ENCODE measurements at regions not wholly inside any gene's neighbourhood (a gene's known extent, or its start where the extent isn't known, plus 50 kb on each side); places are given as distances from the start of the nearest gene placed in this dataset.
"Not testable (repeated sequence)": the region's sequence is repeated elsewhere in the genome, so short reads cannot be mapped to it uniquely, and the experiment has no call there.

- H3K4me3 Mint-ChIP-seq, result no peak overlapping the region
- DNase-seq (no peak), ATAC-seq (replicated peaks) (no peak)
- H3K9me3 Mint-ChIP-seq, result peaks cover 0 to 3% of the 10 kb centered on the region in 2 donors
- H3K27ac Mint-ChIP-seq, result no peak overlapping the region
- no peaks in the 10 kb centered on the region for H3K36me3 Mint-ChIP-seq
- H3K4me1 Mint-ChIP-seq, result no peaks in the 10 kb centered on the region
- H3K27me3 Mint-ChIP-seq, result no peaks in the 10 kb centered on the region
Measured at GRCh38 chr5:28324174-28324573, 1285.8 kb upstream of the CDH9 start.

GRCh38 chr5:28313953-28314352 lies 1275.6 kb upstream of the CDH9 start:
- Mint-ChIP-seq H3K4me1 (no peaks in the 10 kb centered on the region), H3K27ac (no peak overlapping the region), H3K36me3 (no peaks in the 10 kb centered on the region), H3K9me3 (peaks cover 0 to 7% of the 10 kb centered on the region in 2 donors), H3K27me3 (no peaks in the 10 kb centered on the region), H3K4me3 (no peak overlapping the region)
- DNase-seq (no peak), ATAC-seq (replicated peaks) (no peak)

- DNase-seq (no peak), ATAC-seq (replicated peaks) (no peak)
- no peaks in the 10 kb centered on the region for H3K36me3 Mint-ChIP-seq
- no peak overlapping the region for H3K27ac Mint-ChIP-seq
- H3K4me1 Mint-ChIP-seq, result no peaks in the 10 kb centered on the region
- no peaks in the 10 kb centered on the region for H3K27me3 Mint-ChIP-seq
- no peak overlapping the region for H3K4me3 Mint-ChIP-seq
- peaks cover 0 to 7% of the 10 kb centered on the region in 2 donors for H3K9me3 Mint-ChIP-seq
Measured at GRCh38 chr5:28313321-28313951, 1275.0 kb upstream of the CDH9 start.

- no peak for DNase-seq
- Mint-ChIP-seq H3K27me3 (no peaks in the 10 kb centered on the region), H3K27ac (no peak overlapping the region), H3K9me3 (peaks cover 0 to 11% of the 10 kb centered on the region in 2 donors), H3K4me1 (no peaks in the 10 kb centered on the region), H3K4me3 (no peak overlapping the region), H3K36me3 (no peaks in the 10 kb centered on the region)
- ATAC-seq (replicated peaks), result no peak
Measured at GRCh38 chr5:28310696-28311095, 1272.3 kb upstream of the CDH9 start.

- Mint-ChIP-seq H3K9me3 (peaks cover 1 to 6% of the 10 kb centered on the region in 2 donors), H3K4me3 (no peak overlapping the region), H3K36me3 (no peaks in the 10 kb centered on the region), H3K27me3 (no peaks in the 10 kb centered on the region), H3K27ac (no peak overlapping the region), H3K4me1 (no peaks in the 10 kb centered on the region)
- no peak for ATAC-seq (replicated peaks)
- no peak for DNase-seq
Measured at GRCh38 chr5:28305891-28306290, 1267.5 kb upstream of the CDH9 start.

GRCh38 chr5:28301712-28302111 lies 1263.3 kb upstream of the CDH9 start:
- H3K9me3 Mint-ChIP-seq, result peaks cover 4% of the 10 kb centered on the region in 2 donors
- H3K27me3 Mint-ChIP-seq, result no peaks in the 10 kb centered on the region
- ATAC-seq (replicated peaks) (no peak), DNase-seq (no peak)
- no peak overlapping the region for H3K4me3 Mint-ChIP-seq
- no peaks in the 10 kb centered on the region for H3K4me1 Mint-ChIP-seq
- H3K36me3 Mint-ChIP-seq, result no peaks in the 10 kb centered on the region
- no peak overlapping the region for H3K27ac Mint-ChIP-seq

- Mint-ChIP-seq H3K27ac (no peak overlapping the region), H3K36me3 (no peaks in the 10 kb centered on the region), H3K4me3 (no peak overlapping the region), H3K27me3 (no peaks in the 10 kb centered on the region), H3K4me1 (no peaks in the 10 kb centered on the region), H3K9me3 (peaks cover 4% of the 10 kb centered on the region in 2 donors)
- DNase-seq (no peak), ATAC-seq (replicated peaks) (no peak)
Measured at GRCh38 chr5:28296254-28297013, 1258.0 kb upstream of the CDH9 start.

- not testable (repeated sequence) for ATAC-seq (replicated peaks); H3K36me3 Mint-ChIP-seq; H3K4me3 Mint-ChIP-seq; H3K27ac Mint-ChIP-seq; H3K4me1 Mint-ChIP-seq; H3K9me3 Mint-ChIP-seq; H3K27me3 Mint-ChIP-seq; DNase-seq
Measured at GRCh38 chr5:28287021-28287420, 1248.6 kb upstream of the CDH9 start.

- ATAC-seq (replicated peaks), result no peak
- Mint-ChIP-seq H3K27ac (no peak overlapping the region), H3K4me3 (no peak overlapping the region)
Measured at GRCh38 chr5:28286566-28286965, 1248.2 kb upstream of the CDH9 start.

GRCh38 chr5:28284788-28285187 lies 1246.4 kb upstream of the CDH9 start:
- Mint-ChIP-seq H3K27me3 (no peaks in the 10 kb centered on the region), H3K36me3 (no peaks in the 10 kb centered on the region), H3K4me1 (no peaks in the 10 kb centered on the region), H3K27ac (no peak overlapping the region), H3K4me3 (no peak overlapping the region), H3K9me3 (peaks cover 0 to 3% of the 10 kb centered on the region in 2 donors)
- DNase-seq (no peak), ATAC-seq (replicated peaks) (no peak)

More at GRCh38 chr5:28286566-28286965, 1248.2 kb upstream of the CDH9 start:
- no peaks in the 10 kb centered on the region for H3K27me3 Mint-ChIP-seq
- peaks cover 0 to 1% of the 10 kb centered on the region in 2 donors for H3K9me3 Mint-ChIP-seq
- no peaks in the 10 kb centered on the region for H3K4me1 Mint-ChIP-seq
- no peak for DNase-seq
- no peaks in the 10 kb centered on the region for H3K36me3 Mint-ChIP-seq

GRCh38 chr5:28281351-28281750 lies 1243.0 kb upstream of the CDH9 start:
- no peaks in the 10 kb centered on the region for H3K27me3 Mint-ChIP-seq
- peaks cover 0 to 3% of the 10 kb centered on the region in 2 donors for H3K9me3 Mint-ChIP-seq
- no peak overlapping the region for H3K27ac Mint-ChIP-seq
- H3K4me3 Mint-ChIP-seq, result no peak overlapping the region
- ATAC-seq (replicated peaks), result no peak
- no peak for DNase-seq
- no peaks in the 10 kb centered on the region for H3K4me1 Mint-ChIP-seq
- no peaks in the 10 kb centered on the region for H3K36me3 Mint-ChIP-seq

GRCh38 chr5:28275931-28276330 lies 1237.5 kb upstream of the CDH9 start:
- Mint-ChIP-seq H3K4me1 (no peaks in the 10 kb centered on the region), H3K4me3 (no peak overlapping the region), H3K27ac (no peak overlapping the region), H3K36me3 (no peaks in the 10 kb centered on the region), H3K27me3 (no peaks in the 10 kb centered on the region), H3K9me3 (peaks cover 7 to 10% of the 10 kb centered on the region in 2 donors)
- DNase-seq (no peak), ATAC-seq (replicated peaks) (no peak)

GRCh38 chr5:28269978-28270377 lies 1231.6 kb upstream of the CDH9 start:
- H3K9me3 Mint-ChIP-seq, result peaks cover 5 to 12% of the 10 kb centered on the region in 2 donors

GRCh38 chr5:28265877-28266276 lies 1227.5 kb upstream of the CDH9 start:
- ATAC-seq (replicated peaks) (no peak), DNase-seq (no peak)
- Mint-ChIP-seq H3K36me3 (no peaks in the 10 kb centered on the region), H3K4me1 (no peaks in the 10 kb centered on the region), H3K27me3 (no peaks in the 10 kb centered on the region), H3K27ac (no peak overlapping the region), H3K4me3 (no peak overlapping the region), H3K9me3 (peaks cover 0 to 8% of the 10 kb centered on the region in 2 donors)

More at GRCh38 chr5:28269978-28270377, 1231.6 kb upstream of the CDH9 start:
- H3K27ac Mint-ChIP-seq, result no peak overlapping the region
- H3K4me1 Mint-ChIP-seq, result no peaks in the 10 kb centered on the region
- no peak for DNase-seq
- H3K27me3 Mint-ChIP-seq, result no peaks in the 10 kb centered on the region
- H3K36me3 Mint-ChIP-seq, result no peaks in the 10 kb centered on the region
- no peak for ATAC-seq (replicated peaks)
- no peak overlapping the region for H3K4me3 Mint-ChIP-seq

GRCh38 chr5:28254846-28255245 lies 1216.5 kb upstream of the CDH9 start:
- Mint-ChIP-seq H3K4me3 (no peak overlapping the region), H3K27me3 (no peaks in the 10 kb centered on the region), H3K4me1 (no peaks in the 10 kb centered on the region), H3K27ac (no peak overlapping the region), H3K9me3 (peaks cover 9 to 11% of the 10 kb centered on the region in 2 donors), H3K36me3 (no peaks in the 10 kb centered on the region)
- ATAC-seq (replicated peaks), result no peak
- no peak for DNase-seq
